ENCODE measurements at regions not wholly inside any gene's neighbourhood (a gene's known extent, or its start where the extent isn't known, plus 50 kb on each side); places are given as distances from the start of the nearest gene placed in this dataset.

- Histone ChIP-seq H3K4me2 (no peak overlapping the region), H3K79me2 (ENCODE audit: low read depth) (no peaks in the 10 kb centered on the region), H3K27me3 (ENCODE audit: insufficient read depth, low read depth) (no peaks in the 10 kb centered on the region), H3K36me3 (ENCODE audit: low read depth) (no peaks in the 10 kb centered on the region), H3K9me2 (ENCODE audit: insufficient read depth) (no peaks in the 10 kb centered on the region), H3K9me3 (ENCODE audit: insufficient read depth, low read depth) (no peaks in the 10 kb centered on the region), H4K20me1 (ENCODE audit: insufficient read depth) (no peaks in the 10 kb centered on the region), H3F3A (ENCODE audit: insufficient read depth, low read depth) (no peaks in the 10 kb centered on the region), H3K4me1 (replicated peaks; ENCODE audit: insufficient read depth) (no peaks in the 10 kb centered on the region), H3K27ac (no peak overlapping the region), H3K4me3 (no peak overlapping the region), H2AFZ (no peak overlapping the region)
- no peak for TF ChIP-seq EZH2 (IDR thresholded peaks at IDR 0.05; ENCODE audit: low read depth)
- no peak for TF ChIP-seq CTCF (conservative IDR thresholded peaks at IDR 0.05)
- no TSS peak for BruUV-seq (replicated peaks)
- no peak for DNase-seq
- intact Hi-C loops (cut with micrococcal nuclease; ENCODE audit: unreplicated experiment), result no loop called here
- ChIA-PET CTCF (no interaction called here), POLR2A (ENCODE audit: unreplicated experiment) (no interaction called here)
Observed at GRCh38 chr21:21713651-21714180, 715.5 kb downstream of the NCAM2 start.

GRCh38 chr21:21714426-21714825, 716.2 kb downstream of the NCAM2 start:
- intact Hi-C loops (cut with micrococcal nuclease; ENCODE audit: unreplicated experiment), result no loop called here
- ChIA-PET POLR2A (ENCODE audit: unreplicated experiment) (no interaction called here), CTCF (no interaction called here)
- H3K4me3 ChIP-seq, result no peak overlapping the region
- no peak overlapping the region for H3K27ac ChIP-seq
- no peaks in the 10 kb centered on the region for H3K36me3 ChIP-seq (ENCODE audit: low read depth)
- H3K79me2 ChIP-seq (ENCODE audit: low read depth), result no peaks in the 10 kb centered on the region
- BruUV-seq (replicated peaks), result no TSS peak
- H3K9me3 ChIP-seq (ENCODE audit: insufficient read depth, low read depth), result no peaks in the 10 kb centered on the region
- TF ChIP-seq EZH2 (IDR thresholded peaks at IDR 0.05; ENCODE audit: low read depth), result no peak
- TF ChIP-seq CTCF (conservative IDR thresholded peaks at IDR 0.05), result no peak
- no peak overlapping the region for H3K4me2 ChIP-seq
- H3K27me3 ChIP-seq (ENCODE audit: insufficient read depth, low read depth), result no peaks in the 10 kb centered on the region
- H2AFZ ChIP-seq, result no peak overlapping the region
- H4K20me1 ChIP-seq (ENCODE audit: insufficient read depth), result no peaks in the 10 kb centered on the region
- no peak for DNase-seq
- H3F3A ChIP-seq (ENCODE audit: insufficient read depth, low read depth), result no peaks in the 10 kb centered on the region
- no peaks in the 10 kb centered on the region for H3K4me1 ChIP-seq (replicated peaks; ENCODE audit: insufficient read depth)
- H3K9me2 ChIP-seq (ENCODE audit: insufficient read depth), result no peaks in the 10 kb centered on the region

- Histone ChIP-seq H3K36me3 (ENCODE audit: low read depth) (no peaks in the 10 kb centered on the region), H3K27me3 (ENCODE audit: insufficient read depth, low read depth) (no peaks in the 10 kb centered on the region), H3K79me2 (ENCODE audit: low read depth) (no peaks in the 10 kb centered on the region), H3K9me2 (ENCODE audit: insufficient read depth) (no peaks in the 10 kb centered on the region), H3K4me3 (no peak overlapping the region), H3F3A (ENCODE audit: insufficient read depth, low read depth) (no peaks in the 10 kb centered on the region), H3K4me1 (replicated peaks; ENCODE audit: insufficient read depth) (no peaks in the 10 kb centered on the region), H2AFZ (no peak overlapping the region), H4K20me1 (ENCODE audit: insufficient read depth) (no peaks in the 10 kb centered on the region), H3K27ac (no peak overlapping the region), H3K4me2 (no peak overlapping the region), H3K9me3 (ENCODE audit: insufficient read depth, low read depth) (no peaks in the 10 kb centered on the region)
- ChIA-PET POLR2A (ENCODE audit: unreplicated experiment) (no interaction called here), CTCF (no interaction called here)
- no TSS peak for BruUV-seq (replicated peaks)
- TF ChIP-seq EZH2 (IDR thresholded peaks at IDR 0.05; ENCODE audit: low read depth), result no peak
- no peak for TF ChIP-seq CTCF (conservative IDR thresholded peaks at IDR 0.05)
- DNase-seq, result no peak
- intact Hi-C loops (cut with micrococcal nuclease; ENCODE audit: unreplicated experiment), result no loop called here
Observed at GRCh38 chr21:21715266-21715969, 717.2 kb downstream of the NCAM2 start.
